PC-9 (cell line): ENCODE measurements at regions not wholly inside any gene's neighbourhood (a gene's known extent, or its start where the extent isn't known, plus 50 kb on each side); places are given as distances from the start of the nearest gene placed in this dataset.

Experiments
- BruUV-seq: library from RNA; stranded (reverse); fragments of 400-500 nt; replicated peaks from 2 replicates; lab custom pipeline; 2021; lab: Mats Ljungman, UMichigan
- CTCF ChIA-PET: fragments of 300-600 bp; sonication (Branson Sonifier 250); formaldehyde crosslinking; loops from one replicate; lab custom pipeline; 2022; ENCODE audit warnings: antibody characterized with exemption; lab: Charles Lee
- POLR2A ChIA-PET: fragments of 300-600 bp; sonication (Branson Sonifier 250); formaldehyde crosslinking; loops from one replicate; lab custom pipeline; 2022; ENCODE audit warnings: antibody characterized with exemption; ENCODE audit not compliant: unreplicated experiment; lab: Charles Lee
- DNase-seq, 2 experiments: peaks; one replicate each; pipeline versions ENCODE4 v3.0.0 to v3.0.0-alpha.2; 2015 to 2022; ENCODE audit warnings: mixed read lengths in 1 of 2
- H2AFZ ChIP-seq: fragments of 200-600 bp; sonication (generic); 2 replicates; pipeline ENCODE4 v1.8.1; 2017; ENCODE audit warnings: antibody characterized with exemption
- H3F3A ChIP-seq: fragments of 200-600 bp; sonication (generic); 2 replicates; pipeline ENCODE4 v1.8.1; 2017; ENCODE audit warnings: antibody characterized with exemption, mild to moderate bottlenecking, low read depth; ENCODE audit not compliant: insufficient read depth
- H3K27ac ChIP-seq: fragments of 200-600 bp; sonication (generic); 2 replicates; pipeline ENCODE4 v1.6.1; 2016; ENCODE audit warnings: mixed run types
- H3K27me3 ChIP-seq: fragments of 200-600 bp; sonication (generic); 2 replicates; pipeline ENCODE4 v1.6.1; 2016; ENCODE audit warnings: low read depth, mixed run types; ENCODE audit not compliant: insufficient read depth
- H3K36me3 ChIP-seq: fragments of 200-600 bp; sonication (generic); 2 replicates; pipeline ENCODE4 v1.6.1; 2016; ENCODE audit warnings: low read depth, mixed run types
- H3K4me1 ChIP-seq: fragments of 200-600 bp; sonication (generic); replicated peaks from 2 replicates; pipeline ENCODE4 v1.6.1; 2016; ENCODE audit warnings: mixed run types; ENCODE audit not compliant: insufficient read depth
- H3K4me2 ChIP-seq: fragments of 200-600 bp; sonication (generic); 2 replicates; pipeline ENCODE4 v1.6.1; 2017; ENCODE audit warnings: mixed run types
- H3K4me3 ChIP-seq: fragments of 200-600 bp; sonication (generic); 2 replicates; pipeline ENCODE4 v1.6.1; 2016; ENCODE audit warnings: mixed run types
- H3K79me2 ChIP-seq: fragments of 200-600 bp; sonication (generic); 2 replicates; pipeline ENCODE4 v1.6.1; 2017; ENCODE audit warnings: low read depth, mixed run types
- H3K9me2 ChIP-seq: fragments of 200-600 bp; sonication (generic); 2 replicates; pipeline ENCODE4 v1.8.1; 2017; ENCODE audit warnings: mild to moderate bottlenecking; ENCODE audit not compliant: insufficient read depth
- H3K9me3 ChIP-seq: fragments of 200-600 bp; sonication (generic); 2 replicates; pipeline ENCODE4 v1.8.1; 2016; ENCODE audit warnings: low read depth; ENCODE audit not compliant: insufficient read depth
- H4K20me1 ChIP-seq: fragments of 200-600 bp; sonication (generic); 2 replicates; pipeline ENCODE4 v1.8.1; 2017; ENCODE audit not compliant: insufficient read depth
- CTCF ChIP-seq: fragments of 200-600 bp; sonication (generic); conservative IDR thresholded peaks from 2 replicates; pipeline ENCODE4 v1.6.1; 2017; ENCODE audit warnings: mixed run types, antibody characterized with exemption, mild to moderate bottlenecking, moderate library complexity
- EZH2 ChIP-seq: fragments of 200-600 bp; sonication (generic); IDR thresholded peaks from 2 replicates; pipeline ENCODE4 v1.8.0; 2017; ENCODE audit warnings: antibody characterized with exemption, low read depth
- intact Hi-C: fragments of 100-400 bp; cut with micrococcal nuclease; formaldehyde crosslinking; loops from one replicate; pipeline ENCODE4 v1.10.0; 2022; ENCODE audit not compliant: unreplicated experiment

GRCh38 chr1:91600431-91601337, 100.0 kb downstream of the CDC7 start:
- Histone ChIP-seq H2AFZ (no peak overlapping the region), H3K9me3 (no peaks in the 10 kb centered on the region), H4K20me1 (no peaks in the 10 kb centered on the region), H3K4me1 (no peaks in the 10 kb centered on the region), H3F3A (no peaks in the 10 kb centered on the region), H3K9me2 (no peaks in the 10 kb centered on the region), H3K36me3 (no peaks in the 10 kb centered on the region), H3K27ac (no peak overlapping the region), H3K4me2 (no peak overlapping the region), H3K4me3 (no peak overlapping the region), H3K79me2 (no peaks in the 10 kb centered on the region), H3K27me3 (no peaks in the 10 kb centered on the region)
- BruUV-seq: no TSS peak
- intact Hi-C loops: no loop called here
- ChIA-PET POLR2A (no interaction called here), CTCF (no interaction called here)
- DNase-seq: no peak
- no peak for TF ChIP-seq EZH2

- no peaks in the 10 kb centered on the region for H3F3A ChIP-seq
- no peak for TF ChIP-seq EZH2
- TF ChIP-seq CTCF: no peak
- ChIA-PET CTCF (interaction anchor here (0.6 kb wide), 1 partner anchor 282 kb away, joined by 3 read pairs; no protein-coding TSS in a partner anchor), POLR2A (no interaction called here)
- H3K9me2 ChIP-seq: no peaks in the 10 kb centered on the region
- H3K27ac ChIP-seq: no peak overlapping the region
- no peaks in the 10 kb centered on the region for H3K36me3 ChIP-seq
- no peak overlapping the region for H2AFZ ChIP-seq
- H3K27me3 ChIP-seq: no peaks in the 10 kb centered on the region
- no peak overlapping the region for H3K4me3 ChIP-seq
- no peaks in the 10 kb centered on the region for H4K20me1 ChIP-seq
- no peaks in the 10 kb centered on the region for H3K9me3 ChIP-seq
- no peak overlapping the region for H3K4me2 ChIP-seq
- BruUV-seq: no TSS peak
- intact Hi-C loops: no loop called here
- DNase-seq: no peak
- H3K4me1 ChIP-seq: no peaks in the 10 kb centered on the region
- H3K79me2 ChIP-seq: no peaks in the 10 kb centered on the region
These were observed 101.1 kb downstream of the CDC7 start for GRCh38 chr1:91601554-91602376.

GRCh38 chr1:91603409-91603808, 102.8 kb downstream of the CDC7 start:
- no TSS peak for BruUV-seq

More at GRCh38 chr1:91603409-91603808, 102.8 kb downstream of the CDC7 start:
- Histone ChIP-seq H3K36me3 (no peaks in the 10 kb centered on the region), H3K27me3 (no peaks in the 10 kb centered on the region), H3K4me2 (no peak overlapping the region), H3K27ac (no peak overlapping the region), H3K9me2 (no peaks in the 10 kb centered on the region), H3K4me1 (peaks cover 6% of the 10 kb centered on the region), H3K9me3 (no peaks in the 10 kb centered on the region), H3K79me2 (no peaks in the 10 kb centered on the region), H3F3A (peaks cover 4% of the 10 kb centered on the region; the same call in 1 of the 2 replicates), H2AFZ (no peak overlapping the region), H4K20me1 (no peaks in the 10 kb centered on the region), H3K4me3 (no peak overlapping the region)
- ChIA-PET POLR2A (no interaction called here), CTCF (no interaction called here)
- TF ChIP-seq CTCF (no peak), EZH2 (no peak)
- intact Hi-C loops: no loop called here
- DNase-seq: no peak
